ENCODE measurements at regions not wholly inside any gene's neighbourhood (a gene's known extent, or its start where the extent isn't known, plus 50 kb on each side); places are given as distances from the start of the nearest gene placed in this dataset.

DNA sequence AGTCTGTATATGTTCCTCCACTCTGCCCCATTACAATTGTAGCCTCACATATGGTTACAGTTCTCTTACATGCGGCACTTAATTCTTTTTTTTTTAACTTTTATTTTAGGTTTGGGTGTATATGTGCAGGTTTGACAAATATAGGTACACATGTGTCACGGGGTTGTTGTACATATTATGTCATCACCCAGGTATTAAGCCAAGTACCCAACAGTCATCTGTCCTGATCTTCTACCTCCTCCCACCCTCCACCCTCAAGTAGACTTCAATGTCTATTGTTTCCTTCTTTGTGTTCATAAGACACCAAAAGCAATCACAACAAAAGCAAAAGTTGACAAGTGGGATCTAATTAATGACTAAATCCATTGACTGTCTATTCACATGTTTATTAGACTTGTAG is 144.6 kb upstream of the TP63 start:
- TF ChIP-seq, protein P1, sequence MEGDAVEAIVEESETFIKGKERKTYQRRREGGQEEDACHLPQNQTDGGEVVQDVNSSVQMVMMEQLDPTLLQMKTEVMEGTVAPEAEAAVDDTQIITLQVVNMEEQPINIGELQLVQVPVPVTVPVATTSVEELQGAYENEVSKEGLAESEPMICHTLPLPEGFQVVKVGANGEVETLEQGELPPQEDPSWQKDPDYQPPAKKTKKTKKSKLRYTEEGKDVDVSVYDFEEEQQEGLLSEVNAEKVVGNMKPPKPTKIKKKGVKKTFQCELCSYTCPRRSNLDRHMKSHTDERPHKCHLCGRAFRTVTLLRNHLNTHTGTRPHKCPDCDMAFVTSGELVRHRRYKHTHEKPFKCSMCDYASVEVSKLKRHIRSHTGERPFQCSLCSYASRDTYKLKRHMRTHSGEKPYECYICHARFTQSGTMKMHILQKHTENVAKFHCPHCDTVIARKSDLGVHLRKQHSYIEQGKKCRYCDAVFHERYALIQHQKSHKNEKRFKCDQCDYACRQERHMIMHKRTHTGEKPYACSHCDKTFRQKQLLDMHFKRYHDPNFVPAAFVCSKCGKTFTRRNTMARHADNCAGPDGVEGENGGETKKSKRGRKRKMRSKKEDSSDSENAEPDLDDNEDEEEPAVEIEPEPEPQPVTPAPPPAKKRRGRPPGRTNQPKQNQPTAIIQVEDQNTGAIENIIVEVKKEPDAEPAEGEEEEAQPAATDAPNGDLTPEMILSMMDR (IDR thresholded peaks at IDR 0.05), result no peak
- no peak for TF ChIP-seq POLR2A (IDR thresholded peaks at IDR 0.05)
